ENCODE measurements at regions not wholly inside any gene's neighbourhood (a gene's known extent, or its start where the extent isn't known, plus 50 kb on each side); places are given as distances from the start of the nearest gene placed in this dataset.
A peak's percentile ranks its signal among the peaks of the same experiment; 100 is the strongest.

GRCh38 chr1:115491298-115492018 lies 150.3 kb upstream of the VANGL1 start:
- no peak for DNase-seq

- DNase-seq, result no peak
Observed at GRCh38 chr1:115479055-115479482, 141.0 kb upstream of the NGF start.

- DNase-seq, result no peak
Observed at GRCh38 chr1:115477071-115477470, 139.0 kb upstream of the NGF start.

- DNase-seq, result no peak
Observed at GRCh38 chr1:115476616-115477015, 138.6 kb upstream of the NGF start.

GRCh38 chr1:115475901-115476300 lies 137.9 kb upstream of the NGF start:
- DNase-seq, result no peak

- no peak for DNase-seq
Observed at GRCh38 chr1:115475252-115475651, 137.2 kb upstream of the NGF start.

GRCh38 chr1:115473986-115474565 lies 136.0 kb upstream of the NGF start:
- no peak for DNase-seq

GRCh38 chr1:115469703-115470476 lies 131.8 kb upstream of the NGF start:
- peak; percentile 64 for DNase-seq

- DNase-seq, result no peak
Observed at GRCh38 chr1:115467790-115468189, 129.7 kb upstream of the NGF start.

GRCh38 chr1:115467196-115467595 lies 129.1 kb upstream of the NGF start:
- DNase-seq, result no peak

GRCh38 chr1:115466433-115466832 lies 128.4 kb upstream of the NGF start:
- no peak for DNase-seq

- no peak for DNase-seq
Observed at GRCh38 chr1:115465802-115466363, 127.8 kb upstream of the NGF start.

GRCh38 chr1:115463347-115463746 lies 125.3 kb upstream of the NGF start:
- no peak for DNase-seq

GRCh38 chr1:115462566-115463076 lies 124.6 kb upstream of the NGF start:
- no peak for DNase-seq

GRCh38 chr1:115461526-115461925 lies 123.5 kb upstream of the NGF start:
- DNase-seq, result no peak

GRCh38 chr1:115459161-115459560 lies 121.1 kb upstream of the NGF start:
- no peak for DNase-seq

GRCh38 chr1:115458426-115459114 lies 120.5 kb upstream of the NGF start:
- no peak for DNase-seq

- no peak for DNase-seq
Observed at GRCh38 chr1:115457289-115457688, 119.2 kb upstream of the NGF start.

GRCh38 chr1:115456441-115456961 lies 118.5 kb upstream of the NGF start:
- DNase-seq, result no peak

GRCh38 chr1:115454837-115455511 lies 116.9 kb upstream of the NGF start:
- no peak for DNase-seq

- DNase-seq, result no peak
Observed at GRCh38 chr1:115453666-115454065, 115.6 kb upstream of the NGF start.
